ENCODE measurements at regions not wholly inside any gene's neighbourhood (a gene's known extent, or its start where the extent isn't known, plus 50 kb on each side); places are given as distances from the start of the nearest gene placed in this dataset.
"Not testable (repeated sequence)": the region's sequence is repeated elsewhere in the genome, so short reads cannot be mapped to it uniquely, and the experiment has no call there.

DNA sequence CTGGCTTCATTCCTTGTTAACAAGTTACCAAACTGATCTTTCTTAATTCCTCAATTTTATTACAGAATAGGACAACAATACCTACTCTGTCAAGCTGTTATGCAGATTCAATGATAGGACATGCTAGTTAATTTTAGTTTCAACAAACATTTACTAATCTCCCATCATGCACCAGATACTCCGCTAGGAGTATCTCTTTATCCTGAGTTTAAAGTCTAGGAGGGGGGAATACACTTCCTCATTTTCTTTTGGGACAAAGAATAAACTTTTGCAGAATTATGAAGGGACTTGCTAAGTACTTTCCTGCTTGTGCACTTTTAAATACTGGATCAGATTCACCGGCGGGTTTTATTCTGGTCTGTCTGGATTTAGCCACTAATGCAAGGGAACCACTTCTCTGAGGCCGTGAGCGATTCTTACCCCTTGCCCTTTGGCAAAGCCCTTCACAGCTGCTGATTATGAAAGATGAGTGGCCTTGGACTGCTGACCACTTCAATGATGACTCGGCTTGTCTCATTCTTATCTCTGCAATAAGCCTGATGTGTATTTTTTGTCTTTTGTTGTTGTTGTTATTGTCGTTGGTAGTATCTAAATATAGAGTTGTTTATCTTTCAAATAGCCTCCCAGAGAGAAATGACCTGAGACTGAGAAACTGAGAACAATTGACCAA, 73.9 kb downstream of the RMI1 start:
- DNase-seq: no peak

DNA sequence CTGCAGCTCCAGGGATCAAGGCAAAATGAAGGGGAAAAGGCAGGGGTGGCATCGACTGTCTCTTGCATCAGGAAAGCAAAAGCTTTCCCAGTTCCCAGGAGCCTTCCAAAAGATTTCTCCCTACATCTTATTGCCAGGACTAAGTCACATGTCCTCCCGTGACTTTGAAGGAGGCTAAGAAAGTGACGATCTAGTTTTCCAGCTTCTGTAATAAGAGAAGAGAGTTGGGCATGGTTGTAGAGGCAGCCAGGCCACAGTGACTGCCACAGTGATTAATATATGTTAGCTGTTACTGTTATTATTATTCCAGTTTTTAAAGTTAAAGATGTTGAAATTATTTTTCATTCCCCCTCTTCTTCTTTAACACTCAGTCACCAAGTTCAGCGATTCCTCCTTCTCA, 77.1 kb downstream of the RMI1 start:
- no peak for DNase-seq

- no peak for DNase-seq
Observed at GRCh38 chr9:84059936-84060335, 79.3 kb downstream of the RMI1 start.

DNA sequence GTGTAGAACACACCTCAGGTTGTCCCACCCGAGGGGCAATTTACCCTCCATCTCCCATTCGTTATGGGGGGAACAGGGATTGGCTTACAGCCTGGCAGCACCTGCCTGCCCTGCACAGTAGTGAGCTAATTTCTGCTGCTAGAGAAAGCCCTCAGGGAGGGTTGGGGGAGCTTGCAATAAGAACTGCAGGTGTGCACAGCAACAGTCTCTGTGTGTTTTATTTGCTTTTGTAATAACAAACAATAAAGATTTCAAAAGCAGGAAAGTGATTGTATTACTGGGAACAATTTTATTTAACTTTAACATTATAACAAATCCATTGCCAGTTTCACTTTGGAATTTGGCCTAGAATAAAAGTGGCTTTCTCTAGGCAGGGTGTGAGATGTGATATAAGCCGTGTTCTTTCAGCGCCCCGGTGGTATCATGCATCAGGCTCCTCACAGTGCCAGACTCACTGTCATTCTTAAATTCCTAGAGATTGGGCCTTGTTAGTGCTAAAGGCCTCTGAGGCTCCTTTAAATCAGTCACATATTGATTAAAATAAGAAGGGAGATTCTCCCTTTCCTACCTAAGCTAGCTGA, 81.1 kb downstream of the RMI1 start:
- no peak for DNase-seq

DNA sequence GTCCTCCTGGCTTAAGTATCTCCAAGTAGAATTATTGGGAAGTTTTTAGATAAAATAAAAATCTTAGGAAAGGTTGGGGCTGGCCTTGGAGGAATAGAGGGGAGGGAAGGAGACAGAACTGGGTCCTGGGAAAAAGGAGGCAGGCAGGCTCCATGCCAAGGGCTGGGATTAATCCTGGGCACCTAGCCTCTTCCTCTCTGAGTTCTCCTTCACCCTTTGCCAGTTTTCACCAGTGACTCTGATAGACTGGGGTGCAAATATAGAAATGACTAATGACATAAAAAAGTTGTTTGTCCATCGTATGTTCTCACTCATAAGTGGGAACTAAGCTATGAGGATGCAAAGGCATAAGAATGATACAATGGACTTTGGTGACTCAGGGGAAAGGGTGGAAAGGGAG, 81.9 kb downstream of the RMI1 start:
- no peak for DNase-seq

- DNase-seq: no peak
Observed at GRCh38 chr9:84067821-84068220, 87.2 kb downstream of the RMI1 start.

DNA sequence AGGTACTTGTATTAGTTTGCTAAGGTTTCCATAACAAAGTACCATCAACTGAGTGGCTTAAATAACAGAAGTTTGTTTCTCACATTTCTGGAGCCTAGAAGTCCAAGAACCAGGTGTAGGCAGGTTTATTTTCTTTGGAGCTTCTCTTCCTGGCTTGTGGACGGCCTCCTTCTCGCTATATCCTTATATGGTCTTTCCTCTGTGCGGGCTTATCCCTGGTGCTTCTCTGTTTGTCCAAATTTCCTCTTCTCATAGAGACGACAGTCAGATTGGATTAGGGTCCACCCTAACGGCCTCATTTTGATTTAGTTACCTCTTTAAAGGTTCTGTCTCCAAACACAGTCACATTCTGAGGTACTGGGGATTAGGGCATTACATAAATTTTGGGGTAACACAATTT, 88.3 kb downstream of the RMI1 start:
- DNase-seq: no peak

GRCh38 chr9:84070590-84070989, 90.0 kb downstream of the RMI1 start:
- DNase-seq: no peak

- DNase-seq: no peak
Observed at GRCh38 chr9:84072621-84073180, 92.1 kb downstream of the RMI1 start.

GRCh38 chr9:84075004-84075403, 94.4 kb downstream of the RMI1 start:
- DNase-seq: no peak

- no peak for DNase-seq
Observed at GRCh38 chr9:84076384-84076783, 95.8 kb downstream of the RMI1 start.

GRCh38 chr9:84077816-84078215, 97.2 kb downstream of the RMI1 start:
- DNase-seq: not testable (repeated sequence)

- no peak for DNase-seq
Observed at GRCh38 chr9:84079994-84080393, 99.4 kb downstream of the RMI1 start.

DNA sequence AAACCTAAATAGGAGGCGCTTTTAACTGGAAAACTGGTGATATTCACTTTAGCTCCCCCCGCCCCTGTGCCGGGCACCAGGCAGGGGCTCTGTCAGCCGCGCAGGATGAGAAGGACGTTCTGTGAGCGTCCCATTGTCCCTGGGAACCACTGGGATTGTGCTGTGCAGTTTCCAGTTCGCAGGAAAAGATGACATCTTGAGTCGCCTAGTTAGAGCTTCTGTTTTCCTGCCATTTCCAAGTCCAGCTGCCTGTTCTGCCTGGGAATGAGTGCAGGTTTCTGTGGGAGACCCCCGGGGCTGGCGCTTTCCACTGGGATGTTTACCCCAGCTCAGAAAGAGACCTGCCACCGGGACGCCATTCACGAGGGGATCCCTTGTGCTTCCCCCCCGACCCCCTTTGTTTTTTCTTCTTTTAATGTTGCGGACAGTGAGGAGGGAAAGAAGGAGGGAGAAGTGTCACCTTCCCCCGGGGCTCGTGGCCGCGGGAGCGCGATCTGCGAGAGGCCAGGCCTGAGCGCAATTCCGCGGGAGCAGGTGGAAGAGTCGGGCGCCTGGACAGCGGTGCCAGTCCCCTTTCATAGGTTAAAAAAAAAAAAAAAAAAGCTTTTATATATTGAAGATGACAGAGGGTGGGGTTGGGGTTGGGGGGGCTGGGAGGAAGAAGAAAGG, 121.5 kb downstream of the RMI1 start:
- DNase-seq: no peak

- DNase-seq: no peak
Observed at GRCh38 chr9:84103651-84104377, 123.2 kb downstream of the RMI1 start.

DNA sequence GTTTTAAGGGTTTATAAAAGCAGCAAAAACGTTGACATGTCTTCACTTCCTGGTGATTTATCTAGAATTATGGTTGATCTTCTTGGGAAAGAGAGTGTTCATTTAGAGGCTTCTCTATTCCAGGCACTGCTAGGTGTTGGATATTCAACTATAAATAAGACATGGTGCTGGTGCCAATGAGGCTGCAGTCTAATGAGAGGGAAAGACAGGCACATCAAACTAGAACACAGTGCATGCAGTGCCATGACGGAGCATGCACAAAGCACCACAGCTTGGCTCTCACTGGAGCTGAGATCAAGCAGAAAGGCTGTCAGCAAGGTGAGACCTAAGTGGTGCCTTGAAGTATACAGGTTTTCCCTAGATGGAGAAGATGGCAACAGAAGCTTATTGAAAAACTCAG, 126.5 kb downstream of the RMI1 start:
- DNase-seq: no peak

DNA sequence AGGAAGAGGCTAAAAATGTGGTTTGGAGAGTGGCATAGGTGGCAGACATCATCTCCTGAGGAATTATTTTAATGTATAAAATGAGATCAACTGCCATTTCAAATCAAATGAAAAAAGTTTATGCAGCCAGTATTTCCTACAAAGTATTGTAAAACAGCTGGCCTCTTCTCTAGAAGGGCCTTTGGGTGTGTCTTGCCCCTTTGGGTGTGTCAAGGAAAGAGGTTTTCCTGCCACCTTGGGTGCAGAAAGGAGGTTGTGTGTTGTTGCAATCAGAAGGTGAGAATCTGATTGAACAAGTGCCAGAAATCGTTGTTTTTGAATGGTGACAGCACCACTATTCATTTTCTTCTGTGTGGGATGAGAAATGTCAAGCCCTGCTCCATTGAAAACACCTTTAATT, 127.4 kb downstream of the RMI1 start:
- DNase-seq: no peak

DNA sequence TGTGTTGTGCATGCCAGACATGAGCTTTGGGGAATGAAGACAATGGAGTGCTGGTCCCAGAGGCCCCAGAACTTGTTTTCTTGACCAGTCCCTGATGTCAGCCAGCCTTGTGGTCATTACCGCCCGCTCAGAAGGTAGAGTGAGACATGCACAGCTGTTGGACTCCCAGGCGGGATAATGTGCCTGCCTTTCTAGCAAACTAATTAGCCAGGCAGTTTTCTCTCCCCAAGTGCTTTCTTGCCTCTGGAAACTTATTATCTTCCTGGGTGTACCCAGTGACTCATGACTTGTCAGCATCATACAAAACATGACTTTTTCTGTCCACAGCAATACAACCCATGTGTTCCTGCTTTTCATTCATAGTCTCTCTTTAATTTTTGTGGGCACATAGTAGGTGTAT, 131.1 kb downstream of the RMI1 start:
- DNase-seq: no peak

DNA sequence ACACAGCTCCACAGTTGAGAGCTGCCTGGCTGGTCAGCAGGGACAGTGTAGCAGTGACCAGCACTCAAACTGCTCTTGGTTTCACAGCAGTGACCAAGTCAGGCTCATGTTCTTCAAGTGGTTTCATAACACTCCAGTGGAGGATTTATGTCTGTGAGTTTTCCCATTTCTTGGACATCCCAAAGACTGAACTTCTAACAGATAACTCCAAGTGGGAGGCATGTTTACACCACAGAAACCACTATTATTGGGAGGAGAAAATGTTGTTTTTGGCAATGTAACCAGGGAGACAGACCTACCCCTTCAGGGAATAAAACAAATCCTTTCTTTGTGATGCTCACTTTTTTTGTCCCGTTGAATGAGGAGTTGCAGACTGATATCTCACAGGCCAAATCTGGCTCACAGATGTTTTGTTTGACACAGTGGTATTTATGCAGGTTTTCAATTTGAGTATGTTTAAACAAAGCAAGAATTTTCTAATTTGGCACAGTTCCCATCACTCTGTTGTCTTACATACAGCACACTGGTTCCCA, 141.5 kb downstream of the RMI1 start:
- DNase-seq: no peak

DNA sequence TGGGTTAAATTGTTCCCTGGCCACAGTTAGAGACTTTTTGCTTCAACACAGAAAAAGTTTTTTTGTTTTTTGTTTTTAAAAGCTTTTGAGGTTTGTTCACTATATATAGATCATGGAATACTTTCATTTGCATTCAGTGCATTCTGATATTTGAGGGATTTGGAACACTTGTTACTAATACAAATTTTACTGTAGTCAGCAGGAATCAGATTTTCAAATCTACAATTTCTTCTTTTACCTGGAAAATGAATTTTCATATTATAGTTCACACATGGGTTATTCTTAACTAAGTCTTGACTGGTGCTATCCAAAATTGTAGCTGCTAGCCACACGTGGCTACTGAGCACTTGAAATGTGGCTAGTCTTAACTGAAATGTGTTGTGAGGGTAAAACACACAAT, 142.0 kb downstream of the RMI1 start:
- no peak for DNase-seq

GRCh38 chr9:84123648-84124406, 143.2 kb downstream of the RMI1 start:
- no peak for DNase-seq

DNA sequence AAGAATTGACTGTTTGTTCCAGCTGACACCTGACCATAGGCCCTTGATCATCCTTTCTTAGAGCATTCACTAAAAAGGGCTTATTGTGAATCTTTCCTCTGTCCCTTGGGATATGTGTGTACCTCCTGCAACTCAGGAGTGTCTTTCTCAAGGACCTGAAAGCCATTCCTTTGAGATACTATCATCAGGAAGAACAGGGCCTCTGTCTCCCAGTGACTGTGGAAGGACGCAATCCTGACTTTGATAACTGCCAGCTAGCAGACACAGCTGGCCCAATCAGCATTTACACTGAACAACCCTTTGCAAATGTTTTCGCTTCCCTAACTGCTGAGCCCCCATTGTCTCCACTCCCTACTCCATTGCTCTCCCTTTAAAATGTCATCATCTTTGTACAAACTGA, 144.4 kb downstream of the RMI1 start:
- no peak for DNase-seq

DNA sequence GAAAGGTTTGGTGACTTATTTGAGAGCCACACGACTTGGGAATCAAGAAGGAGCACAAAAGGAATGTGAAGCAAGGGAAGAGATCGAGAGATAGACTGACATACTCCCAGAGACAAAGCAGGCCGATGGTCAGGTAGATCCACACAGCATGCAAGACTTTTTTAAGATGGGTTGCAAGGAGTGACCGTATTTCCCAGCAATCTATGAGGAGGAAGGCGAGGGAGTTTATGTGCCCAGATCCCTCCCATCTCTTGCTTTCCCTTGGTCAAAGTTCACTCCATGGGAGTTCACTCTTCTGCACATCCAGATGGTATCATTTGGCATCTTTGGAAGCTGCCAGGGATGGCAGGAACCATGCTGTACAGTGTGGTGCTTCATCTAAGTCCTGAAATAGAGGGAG, 148.9 kb downstream of the RMI1 start:
- DNase-seq: no peak

Measured in NCI-H524 (cell line).